HEK293 (cell line): ENCODE measurements at regions not wholly inside any gene's neighbourhood (a gene's known extent, or its start where the extent isn't known, plus 50 kb on each side); places are given as distances from the start of the nearest gene placed in this dataset.

Source experiments
- CTCF ChIA-PET: fragments of 350-600 bp; formaldehyde crosslinking; extraction: SDS; loops from one replicate; lab custom pipeline; 2021; ENCODE audit warnings: antibody characterized with exemption; lab: Yijun Ruan, JAX
- POLR2A ChIA-PET: fragments of 300-600 bp; formaldehyde crosslinking; extraction: SDS; loops from one replicate; lab custom pipeline; 2020; ENCODE audit warnings: antibody characterized with exemption, inconsistent platforms; lab: Yijun Ruan, JAX
- H3K27ac ChIP-seq: fragments of 200-500 bp; sonication (Bioruptor generic); 2 replicates; pipeline ENCODE4 v1.5.1; 2014; ENCODE audit warnings: low read depth, low read length, control low read depth, inconsistent platforms; ENCODE audit errors: extremely low read depth
- H3K36me3 ChIP-seq, 2 experiments: fragments of 200-500 bp in 1 of 2; sonication (Bioruptor generic) in 1 of 2; 1 replicate in 1 of 2; 2 replicates in 1 of 2; pipeline ENCODE4 v1.5.1; 2014 to 2017; ENCODE audit warnings: inconsistent platforms in 2 of 2, low read length in 2 of 2; ENCODE audit not compliant: control insufficient read depth in 2 of 2, insufficient read depth in 1 of 2
- H3K4me1 ChIP-seq: fragments of 200-500 bp; sonication (Bioruptor generic); 2 replicates; pipeline ENCODE4 v1.5.1; 2014; ENCODE audit warnings: mild to moderate bottlenecking, low read length, inconsistent platforms; ENCODE audit not compliant: control insufficient read depth, insufficient read depth
- H3K4me3 ChIP-seq: 2 replicates; pipeline ENCODE4 v1.5.1; 2011; ENCODE audit warnings: low read depth, mild to moderate bottlenecking, control low read depth, low read length, moderate library complexity
- H3K9me3 ChIP-seq: fragments of 200-500 bp; sonication (Bioruptor generic); 2 replicates; pipeline ENCODE4 v1.5.1; 2014; ENCODE audit warnings: low read depth, low read length, inconsistent platforms; ENCODE audit not compliant: control insufficient read depth, insufficient read depth
- GLI2 ChIP-seq: fragments of 450-650 bp; formaldehyde crosslinking; IDR thresholded peaks from 2 replicates; pipeline ENCODE4; 2017; ENCODE audit warnings: missing biosample characterization, missing genetic modification characterization, low read depth, borderline replicate concordance
- HOXA7 ChIP-seq: sonication (generic); formaldehyde crosslinking; IDR thresholded peaks from 2 replicates; pipeline ENCODE4 v1.8.1; 2022; ENCODE audit warnings: missing genetic modification reagents, borderline replicate concordance
- KLF16 ChIP-seq: fragments of 450-650 bp; formaldehyde crosslinking; IDR thresholded peaks from 2 replicates; pipeline ENCODE4 v1.5.1; 2017; ENCODE audit warnings: missing biosample characterization, missing genetic modification characterization
- KLF7 ChIP-seq: fragments of 450-650 bp; formaldehyde crosslinking; IDR thresholded peaks from 2 replicates; pipeline ENCODE4 v1.5.1; 2016; ENCODE audit warnings: missing biosample characterization, missing genetic modification characterization, borderline replicate concordance
- PRDM4 ChIP-seq: fragments of 450-650 bp; formaldehyde crosslinking; IDR thresholded peaks from 2 replicates; pipeline ENCODE4 v1.5.1; 2017; ENCODE audit warnings: missing biosample characterization, missing genetic modification characterization
- SCRT2 ChIP-seq: fragments of 450-650 bp; formaldehyde crosslinking; IDR thresholded peaks from 2 replicates; pipeline ENCODE4 v1.5.1; 2016; ENCODE audit warnings: missing biosample characterization, missing genetic modification characterization
- SP7 ChIP-seq: fragments of 450-650 bp; formaldehyde crosslinking; IDR thresholded peaks from 2 replicates; pipeline ENCODE4 v1.5.1; 2016; ENCODE audit warnings: missing biosample characterization, missing genetic modification characterization
- TSHZ1 ChIP-seq: fragments of 450-650 bp; formaldehyde crosslinking; IDR thresholded peaks from 2 replicates; pipeline ENCODE4 v1.5.1; 2016; ENCODE audit warnings: missing biosample characterization, missing genetic modification characterization, borderline replicate concordance
- ZNF138 ChIP-seq: fragments of 450-650 bp; formaldehyde crosslinking; IDR thresholded peaks from 2 replicates; pipeline ENCODE4 v1.5.1; 2016; ENCODE audit warnings: missing biosample characterization, missing genetic modification characterization, borderline replicate concordance
- ZNF248 ChIP-seq: fragments of 450-650 bp; formaldehyde crosslinking; IDR thresholded peaks from 2 replicates; pipeline ENCODE4 v1.5.1; 2017; ENCODE audit warnings: missing biosample characterization, missing genetic modification characterization
- ZNF266 ChIP-seq: fragments of 450-650 bp; formaldehyde crosslinking; IDR thresholded peaks from 2 replicates; pipeline ENCODE4 v1.5.1; 2016; ENCODE audit warnings: missing biosample characterization, missing genetic modification characterization, low read depth
- ZNF274 ChIP-seq, 2 experiments: fragments of 200-500 bp in 1 of 2; fragments of 450-650 bp in 1 of 2; sonication (Bioruptor generic) in 1 of 2; formaldehyde crosslinking in 1 of 2; IDR thresholded peaks; 2 replicates each; pipeline versions ENCODE4 v1.5.1 to v1.6.1; 2014 to 2016; ENCODE audit warnings: borderline replicate concordance in 1 of 2, inconsistent platforms in 1 of 2, low read length in 1 of 2, missing biosample characterization in 1 of 2, missing genetic modification characterization in 1 of 2
- ZNF280D ChIP-seq: fragments of 450-650 bp; formaldehyde crosslinking; IDR thresholded peaks from 2 replicates; pipeline ENCODE4 v1.5.1; 2016; ENCODE audit warnings: missing biosample characterization, missing genetic modification characterization
- ZNF302 ChIP-seq: fragments of 450-650 bp; formaldehyde crosslinking; IDR thresholded peaks from 2 replicates; pipeline ENCODE4 v1.5.1; 2016; ENCODE audit warnings: missing biosample characterization, missing genetic modification characterization, low read depth
- ZNF501 ChIP-seq: fragments of 450-650 bp; formaldehyde crosslinking; IDR thresholded peaks from 2 replicates; pipeline ENCODE4 v1.5.1; 2016; ENCODE audit warnings: missing biosample characterization, missing genetic modification characterization
- ZNF521 ChIP-seq: fragments of 450-650 bp; formaldehyde crosslinking; IDR thresholded peaks from 2 replicates; pipeline ENCODE4 v1.5.1; 2017; ENCODE audit warnings: missing biosample characterization, mild to moderate bottlenecking, missing genetic modification characterization
- ZNF530 ChIP-seq: fragments of 450-650 bp; formaldehyde crosslinking; IDR thresholded peaks from 2 replicates; pipeline ENCODE4 v1.5.1; 2016; ENCODE audit warnings: low read depth, missing biosample characterization, missing genetic modification characterization
- ZNF549 ChIP-seq: fragments of 450-650 bp; IDR thresholded peaks from 2 replicates; pipeline ENCODE4 v1.5.1; 2018; ENCODE audit warnings: missing biosample characterization, missing genetic modification characterization, mild to moderate bottlenecking, inconsistent platforms, moderate library complexity
- ZNF558 ChIP-seq: fragments of 450-650 bp; formaldehyde crosslinking; IDR thresholded peaks from 2 replicates; pipeline ENCODE4 v1.5.1; 2016; ENCODE audit warnings: missing biosample characterization, missing genetic modification characterization
- ZNF660 ChIP-seq: fragments of 450-650 bp; IDR thresholded peaks from 2 replicates; pipeline ENCODE4 v1.5.1; 2018; ENCODE audit warnings: missing biosample characterization, mild to moderate bottlenecking, missing genetic modification characterization
- TF ChIP-seq, protein P1 (sequence below): fragments of 450-650 bp; formaldehyde crosslinking; IDR thresholded peaks from 2 replicates; pipeline ENCODE4 v1.5.1; 2016; ENCODE audit warnings: missing biosample characterization, missing genetic modification characterization
- TF ChIP-seq, protein P2 (sequence below): fragments of 450-650 bp; formaldehyde crosslinking; IDR thresholded peaks from 2 replicates; pipeline ENCODE4 v1.5.1; 2016; ENCODE audit warnings: missing biosample characterization, missing genetic modification characterization

- CTCF ChIA-PET = interaction anchor here (0.6 to 1.6 kb wide), 3 partner anchors 99 to 290 kb away, joined by 3 to 8 read pairs (median 3); no protein-coding TSS in a partner anchor
- Histone ChIP-seq H3K36me3 (no peaks in the 10 kb centered on the region), H3K9me3 (no peaks in the 10 kb centered on the region), H3K4me3 (no peak overlapping the region), H3K27ac (no peak overlapping the region), H3K4me1 (peaks cover 2% of the 10 kb centered on the region; the same call in 1 of the 2 replicates)
- POLR2A ChIA-PET = interaction anchor here (0.6 kb wide), 1 partner anchor 572 kb away, joined by 3 read pairs; no protein-coding TSS in a partner anchor
- TF ChIP-seq ZNF549 (no peak), ZNF274 (IDR thresholded peaks at IDR 0.05; ENCODE audit: low read length) (no peak), ZNF274 (tag by site-specific recombination; IDR thresholded peaks at IDR 0.05; ENCODE audit: borderline replicate concordance) (no peak), KLF16 (no peak), SP7 (tag by site-specific recombination) (no peak), ZNF266 (no peak), ZNF501 (tag by site-specific recombination) (no peak), SCRT2 (tag by site-specific recombination) (no peak)
- TF ChIP-seq, protein P1, sequence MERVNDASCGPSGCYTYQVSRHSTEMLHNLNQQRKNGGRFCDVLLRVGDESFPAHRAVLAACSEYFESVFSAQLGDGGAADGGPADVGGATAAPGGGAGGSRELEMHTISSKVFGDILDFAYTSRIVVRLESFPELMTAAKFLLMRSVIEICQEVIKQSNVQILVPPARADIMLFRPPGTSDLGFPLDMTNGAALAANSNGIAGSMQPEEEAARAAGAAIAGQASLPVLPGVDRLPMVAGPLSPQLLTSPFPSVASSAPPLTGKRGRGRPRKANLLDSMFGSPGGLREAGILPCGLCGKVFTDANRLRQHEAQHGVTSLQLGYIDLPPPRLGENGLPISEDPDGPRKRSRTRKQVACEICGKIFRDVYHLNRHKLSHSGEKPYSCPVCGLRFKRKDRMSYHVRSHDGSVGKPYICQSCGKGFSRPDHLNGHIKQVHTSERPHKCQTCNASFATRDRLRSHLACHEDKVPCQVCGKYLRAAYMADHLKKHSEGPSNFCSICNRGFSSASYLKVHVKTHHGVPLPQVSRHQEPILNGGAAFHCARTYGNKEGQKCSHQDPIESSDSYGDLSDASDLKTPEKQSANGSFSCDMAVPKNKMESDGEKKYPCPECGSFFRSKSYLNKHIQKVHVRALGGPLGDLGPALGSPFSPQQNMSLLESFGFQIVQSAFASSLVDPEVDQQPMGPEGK (tag by site-specific recombination) = no peak
These were observed 391.8 kb upstream of the DCN start for GRCh38 chr12:91574391-91574790.

GRCh38 chr12:91572869-91573268, 390.3 kb upstream of the DCN start:
- H3K27ac ChIP-seq = no peak overlapping the region
- POLR2A ChIA-PET = no interaction called here
- no peaks in the 10 kb centered on the region for H3K9me3 ChIP-seq
- H3K4me1 ChIP-seq = peaks cover 2% of the 10 kb centered on the region; the same call in 1 of the 2 replicates
- H3K36me3 ChIP-seq = no peaks in the 10 kb centered on the region
- no peak overlapping the region for H3K4me3 ChIP-seq
- CTCF ChIA-PET = interaction anchor here (0.7 kb wide), 1 partner anchor 332 kb away, joined by 3 read pairs; no protein-coding TSS in a partner anchor
- TF ChIP-seq ZNF248 (tag by site-specific recombination) (no peak), ZNF558 (tag by site-specific recombination) (no peak), ZNF138 (tag by site-specific recombination) (no peak), PRDM4 (tag by site-specific recombination) (no peak), TSHZ1 (no peak), ZNF521 (no peak), ZNF660 (tag by site-specific recombination) (no peak), KLF7 (no peak), ZNF530 (tag by site-specific recombination) (no peak), ZNF280D (tag by site-specific recombination) (no peak), GLI2 (tag by site-specific recombination) (no peak), ZNF302 (tag by site-specific recombination) (no peak), HOXA7 (CRISPR knock-in tag) (no peak)
- TF ChIP-seq, protein P2, sequence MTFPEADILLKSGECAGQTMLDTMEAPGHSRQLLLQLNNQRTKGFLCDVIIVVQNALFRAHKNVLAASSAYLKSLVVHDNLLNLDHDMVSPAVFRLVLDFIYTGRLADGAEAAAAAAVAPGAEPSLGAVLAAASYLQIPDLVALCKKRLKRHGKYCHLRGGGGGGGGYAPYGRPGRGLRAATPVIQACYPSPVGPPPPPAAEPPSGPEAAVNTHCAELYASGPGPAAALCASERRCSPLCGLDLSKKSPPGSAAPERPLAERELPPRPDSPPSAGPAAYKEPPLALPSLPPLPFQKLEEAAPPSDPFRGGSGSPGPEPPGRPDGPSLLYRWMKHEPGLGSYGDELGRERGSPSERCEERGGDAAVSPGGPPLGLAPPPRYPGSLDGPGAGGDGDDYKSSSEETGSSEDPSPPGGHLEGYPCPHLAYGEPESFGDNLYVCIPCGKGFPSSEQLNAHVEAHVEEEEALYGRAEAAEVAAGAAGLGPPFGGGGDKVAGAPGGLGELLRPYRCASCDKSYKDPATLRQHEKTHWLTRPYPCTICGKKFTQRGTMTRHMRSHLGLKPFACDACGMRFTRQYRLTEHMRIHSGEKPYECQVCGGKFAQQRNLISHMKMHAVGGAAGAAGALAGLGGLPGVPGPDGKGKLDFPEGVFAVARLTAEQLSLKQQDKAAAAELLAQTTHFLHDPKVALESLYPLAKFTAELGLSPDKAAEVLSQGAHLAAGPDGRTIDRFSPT (tag by site-specific recombination) = no peak
